Anterior cingulate cortex (tissue), 58 donors: ENCODE measurements at regions not wholly inside any gene's neighbourhood (a gene's known extent, or its start where the extent isn't known, plus 50 kb on each side); places are given as distances from the start of the nearest gene placed in this dataset.
"Not testable (repeated sequence)": the region's sequence is repeated elsewhere in the genome, so short reads cannot be mapped to it uniquely, and the experiment has no call there.

Source experiments
- DNase-seq, 58 donors: peaks; one replicate each; lab custom pipeline; 2025; lab: John Stamatoyannopoulos, UW

GRCh38 chr11:35046681-35047080 is 92.3 kb upstream of the CD44 start:
- no peak for DNase-seq

- DNase-seq = no peak
Observed at GRCh38 chr11:35047179-35047578, 91.8 kb upstream of the CD44 start.

- no peak for DNase-seq
Observed at GRCh38 chr11:35047769-35048168, 91.2 kb upstream of the CD44 start.

- not testable (repeated sequence) for DNase-seq
Observed at GRCh38 chr11:35048346-35048745, 90.6 kb upstream of the CD44 start.

GRCh38 chr11:35049859-35050531 is 89.0 kb upstream of the CD44 start:
- no peak for DNase-seq

GRCh38 chr11:35050541-35050995 is 88.4 kb upstream of the CD44 start:
- DNase-seq = no peak

GRCh38 chr11:35056391-35057093 is 82.4 kb upstream of the CD44 start:
- DNase-seq = no peak

GRCh38 chr11:35057926-35058668 is 80.9 kb upstream of the CD44 start:
- no peak for DNase-seq

- no peak for DNase-seq
Observed at GRCh38 chr11:35058669-35059434, 80.1 kb upstream of the CD44 start.

- no peak for DNase-seq
Observed at GRCh38 chr11:35061516-35062440, 77.2 kb upstream of the CD44 start.

GRCh38 chr11:35063488-35063931 is 75.5 kb upstream of the CD44 start:
- no peak for DNase-seq

GRCh38 chr11:35064114-35064800 is 74.7 kb upstream of the CD44 start:
- DNase-seq = no peak

GRCh38 chr11:35065566-35065965 is 73.4 kb upstream of the CD44 start:
- DNase-seq = no peak

- no peak for DNase-seq
Observed at GRCh38 chr11:35066030-35066429, 72.9 kb upstream of the CD44 start.

GRCh38 chr11:35066783-35067423 is 72.1 kb upstream of the CD44 start:
- no peak for DNase-seq

- no peak for DNase-seq
Observed at GRCh38 chr11:35071722-35072121, 67.2 kb upstream of the CD44 start.

- no peak for DNase-seq
Observed at GRCh38 chr11:35073691-35074419, 65.1 kb upstream of the CD44 start.
